OCI-LY1 (cell line): ENCODE measurements at regions not wholly inside any gene's neighbourhood (a gene's known extent, or its start where the extent isn't known, plus 50 kb on each side); places are given as distances from the start of the nearest gene placed in this dataset.

ENCODE experiments used
- EZH2 ChIP-seq: fragments of 200-600 bp; sonication (generic), shearing (Covaris generic); IDR thresholded peaks from 2 replicates; pipeline ENCODE4 v1.8.0; 2017; ENCODE audit warnings: borderline replicate concordance, mixed run types, mild to moderate bottlenecking, antibody characterized with exemption, low read length, moderate library complexity, mixed read lengths
- TF ChIP-seq, protein P1 (sequence below): fragments of 200-600 bp; sonication (generic), shearing (Covaris generic); IDR thresholded peaks from 2 replicates; pipeline ENCODE4 v1.5.1; 2017; ENCODE audit warnings: mild to moderate bottlenecking, antibody characterized with exemption, low read length, moderate library complexity, mixed read lengths

DNA sequence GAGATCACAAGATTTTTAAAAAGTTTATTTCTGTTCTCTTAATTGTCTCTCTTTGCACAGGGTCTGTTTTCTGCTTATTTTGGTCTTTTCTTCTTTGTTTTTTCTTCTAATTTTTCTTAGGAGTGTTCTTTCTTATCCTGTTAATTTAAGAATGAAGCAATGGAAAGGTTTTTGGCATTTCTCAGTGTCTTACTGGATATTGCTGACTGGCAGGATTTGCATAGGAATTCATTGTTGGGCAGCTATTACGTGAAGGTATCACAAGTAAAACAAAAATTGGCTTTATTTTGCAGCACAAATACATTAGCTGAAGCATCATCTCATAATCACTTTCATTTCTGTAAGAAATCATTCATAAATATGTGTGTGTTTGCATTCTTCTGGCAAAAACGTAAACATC lies 566.9 kb upstream of the CDH6 start:
- TF ChIP-seq, protein P1, sequence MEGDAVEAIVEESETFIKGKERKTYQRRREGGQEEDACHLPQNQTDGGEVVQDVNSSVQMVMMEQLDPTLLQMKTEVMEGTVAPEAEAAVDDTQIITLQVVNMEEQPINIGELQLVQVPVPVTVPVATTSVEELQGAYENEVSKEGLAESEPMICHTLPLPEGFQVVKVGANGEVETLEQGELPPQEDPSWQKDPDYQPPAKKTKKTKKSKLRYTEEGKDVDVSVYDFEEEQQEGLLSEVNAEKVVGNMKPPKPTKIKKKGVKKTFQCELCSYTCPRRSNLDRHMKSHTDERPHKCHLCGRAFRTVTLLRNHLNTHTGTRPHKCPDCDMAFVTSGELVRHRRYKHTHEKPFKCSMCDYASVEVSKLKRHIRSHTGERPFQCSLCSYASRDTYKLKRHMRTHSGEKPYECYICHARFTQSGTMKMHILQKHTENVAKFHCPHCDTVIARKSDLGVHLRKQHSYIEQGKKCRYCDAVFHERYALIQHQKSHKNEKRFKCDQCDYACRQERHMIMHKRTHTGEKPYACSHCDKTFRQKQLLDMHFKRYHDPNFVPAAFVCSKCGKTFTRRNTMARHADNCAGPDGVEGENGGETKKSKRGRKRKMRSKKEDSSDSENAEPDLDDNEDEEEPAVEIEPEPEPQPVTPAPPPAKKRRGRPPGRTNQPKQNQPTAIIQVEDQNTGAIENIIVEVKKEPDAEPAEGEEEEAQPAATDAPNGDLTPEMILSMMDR: no peak
- no peak for TF ChIP-seq EZH2
